Left ventricle myocardium inferior (tissue), 1 donor: ENCODE measurements at regions not wholly inside any gene's neighbourhood (a gene's known extent, or its start where the extent isn't known, plus 50 kb on each side); places are given as distances from the start of the nearest gene placed in this dataset.
"Not testable (repeated sequence)": the region's sequence is repeated elsewhere in the genome, so short reads cannot be mapped to it uniquely, and the experiment has no call there.

Experiments used
- DNase-seq: peaks from one replicate; pipeline ENCODE4 v3.0.0-alpha.2; 2020
- H3K27ac ChIP-seq: fragments of 200-600 bp; replicated peaks from 2 replicates; pipeline ENCODE4 v1.8.0; 2021
- H3K27me3 ChIP-seq: fragments of 200-600 bp; 2 replicates; pipeline ENCODE4 v1.8.0; 2021; ENCODE audit warnings: low read depth
- H3K36me3 ChIP-seq: fragments of 200-600 bp; 2 replicates; pipeline ENCODE4 v1.8.0; 2021
- H3K4me1 ChIP-seq: fragments of 200-600 bp; 2 replicates; pipeline ENCODE4 v1.8.0; 2021
- H3K4me3 ChIP-seq: fragments of 200-600 bp; 2 replicates; pipeline ENCODE4 v1.8.0; 2021; ENCODE audit warnings: mild to moderate bottlenecking, moderate library complexity
- H3K9me3 ChIP-seq: fragments of 200-600 bp; replicated peaks from 2 replicates; pipeline ENCODE4 v1.8.0; 2021
- intact Hi-C: fragments of 100-400 bp; cut with micrococcal nuclease; formaldehyde crosslinking; loops from one replicate; pipeline ENCODE4 v1.11.0; 2022
- TF ChIP-seq, protein P1 (sequence below): fragments of 200-600 bp; IDR thresholded peaks from 2 replicates; pipeline ENCODE4 v1.8.0; 2021; ENCODE audit warnings: antibody characterized with exemption, mild to moderate bottlenecking, borderline replicate concordance
- donor health status: DM: no; HTN: yes; CAD: no; lungs with severe emphysema.

- intact Hi-C loops = no loop called here
- Histone ChIP-seq H3K9me3 (no peaks in the 10 kb centered on the region), H3K27ac (no peak overlapping the region), H3K4me3 (no peak overlapping the region), H3K27me3 (no peaks in the 10 kb centered on the region), H3K4me1 (no peaks in the 10 kb centered on the region), H3K36me3 (no peaks in the 10 kb centered on the region)
- TF ChIP-seq, protein P1, sequence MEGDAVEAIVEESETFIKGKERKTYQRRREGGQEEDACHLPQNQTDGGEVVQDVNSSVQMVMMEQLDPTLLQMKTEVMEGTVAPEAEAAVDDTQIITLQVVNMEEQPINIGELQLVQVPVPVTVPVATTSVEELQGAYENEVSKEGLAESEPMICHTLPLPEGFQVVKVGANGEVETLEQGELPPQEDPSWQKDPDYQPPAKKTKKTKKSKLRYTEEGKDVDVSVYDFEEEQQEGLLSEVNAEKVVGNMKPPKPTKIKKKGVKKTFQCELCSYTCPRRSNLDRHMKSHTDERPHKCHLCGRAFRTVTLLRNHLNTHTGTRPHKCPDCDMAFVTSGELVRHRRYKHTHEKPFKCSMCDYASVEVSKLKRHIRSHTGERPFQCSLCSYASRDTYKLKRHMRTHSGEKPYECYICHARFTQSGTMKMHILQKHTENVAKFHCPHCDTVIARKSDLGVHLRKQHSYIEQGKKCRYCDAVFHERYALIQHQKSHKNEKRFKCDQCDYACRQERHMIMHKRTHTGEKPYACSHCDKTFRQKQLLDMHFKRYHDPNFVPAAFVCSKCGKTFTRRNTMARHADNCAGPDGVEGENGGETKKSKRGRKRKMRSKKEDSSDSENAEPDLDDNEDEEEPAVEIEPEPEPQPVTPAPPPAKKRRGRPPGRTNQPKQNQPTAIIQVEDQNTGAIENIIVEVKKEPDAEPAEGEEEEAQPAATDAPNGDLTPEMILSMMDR = no peak
- DNase-seq = no peak
These were observed 61.4 kb downstream of the DDX53 start for GRCh38 chrX:23061116-23061515.

- TF ChIP-seq, protein P1 = no peak
- no peaks in the 10 kb centered on the region for H3K9me3 ChIP-seq
- no peak overlapping the region for H3K27ac ChIP-seq
- no peaks in the 10 kb centered on the region for H3K27me3 ChIP-seq
- no peaks in the 10 kb centered on the region for H3K4me1 ChIP-seq
- H3K4me3 ChIP-seq = no peak overlapping the region
- no peaks in the 10 kb centered on the region for H3K36me3 ChIP-seq
- DNase-seq = no peak
- intact Hi-C loops = no loop called here
These were observed 62.6 kb downstream of the DDX53 start for GRCh38 chrX:23062359-23062758.

- no peaks in the 10 kb centered on the region for H3K4me1 ChIP-seq
- no peak overlapping the region for H3K27ac ChIP-seq
- no peaks in the 10 kb centered on the region for H3K27me3 ChIP-seq
- DNase-seq = no peak
- H3K36me3 ChIP-seq = no peaks in the 10 kb centered on the region
- H3K4me3 ChIP-seq = no peak overlapping the region
- intact Hi-C loops = no loop called here
- TF ChIP-seq, protein P1 = no peak
- H3K9me3 ChIP-seq = no peaks in the 10 kb centered on the region
These were observed 67.0 kb downstream of the DDX53 start for GRCh38 chrX:23066588-23067281.

GRCh38 chrX:23075461-23075860 lies 75.7 kb downstream of the DDX53 start:
- H3K27ac ChIP-seq, H3K9me3 ChIP-seq, intact Hi-C loops, H3K27me3 ChIP-seq, H3K36me3 ChIP-seq, H3K4me1 ChIP-seq, H3K4me3 ChIP-seq, DNase-seq: not testable (repeated sequence)

DNA sequence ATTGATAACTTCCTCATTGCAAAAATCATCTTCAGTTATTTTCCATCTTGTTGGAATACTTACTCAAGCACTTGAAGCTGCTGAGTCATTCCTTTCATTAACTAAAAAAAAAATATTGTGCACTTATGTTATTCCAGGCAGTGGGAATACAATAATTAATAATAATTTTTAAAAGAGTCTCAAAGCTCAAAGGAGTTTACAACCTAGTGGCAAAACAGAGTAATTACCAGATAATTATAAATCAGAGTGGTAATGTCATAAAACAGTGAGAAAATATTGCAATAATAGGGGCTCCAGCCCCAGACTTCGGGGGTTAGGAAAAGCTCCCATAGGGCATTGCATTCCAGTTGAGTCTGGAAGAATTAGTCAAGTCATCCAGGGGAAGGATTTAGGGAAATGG lies 79.6 kb downstream of the DDX53 start:
- DNase-seq = no peak
- Histone ChIP-seq H3K36me3 (no peaks in the 10 kb centered on the region), H3K4me1 (no peaks in the 10 kb centered on the region), H3K9me3 (no peaks in the 10 kb centered on the region), H3K27me3 (no peaks in the 10 kb centered on the region), H3K4me3 (no peak overlapping the region), H3K27ac (no peak overlapping the region)
- TF ChIP-seq, protein P1 = peak; percentile 19
- intact Hi-C loops = no loop called here

- no peak for DNase-seq
- Histone ChIP-seq H3K27ac (no peak overlapping the region), H3K27me3 (no peaks in the 10 kb centered on the region), H3K9me3 (peaks cover 5% of the 10 kb centered on the region), H3K36me3 (no peaks in the 10 kb centered on the region), H3K4me1 (no peaks in the 10 kb centered on the region), H3K4me3 (no peak overlapping the region)
- intact Hi-C loops = no loop called here
- TF ChIP-seq, protein P1 = no peak
These were observed 101.1 kb downstream of the DDX53 start for GRCh38 chrX:23100826-23101225.
